Omental fat pad (tissue), 3 donors: ENCODE measurements at regions not wholly inside any gene's neighbourhood (a gene's known extent, or its start where the extent isn't known, plus 50 kb on each side); places are given as distances from the start of the nearest gene placed in this dataset.
"Not testable (repeated sequence)": the region's sequence is repeated elsewhere in the genome, so short reads cannot be mapped to it uniquely, and the experiment has no call there.

ENCODE experiments used
- ATAC-seq: fragments of 150-250 bp; one replicate; pipeline ENCODE4 v1.9.1; 2016; ENCODE audit warnings: mild to moderate bottlenecking, moderate library complexity; ENCODE audit not compliant: low FRiP score
- DNase-seq: peaks from one replicate; pipeline ENCODE4 v3.0.0-alpha.2; 2019; ENCODE audit warnings: low spot score
- CTCF ChIP-seq, 3 donors: fragments of 450-650 bp; IDR thresholded peaks; one replicate each; pipeline ENCODE4 v1.5.1; 2016 to 2017; ENCODE audit warnings: antibody characterized with exemption in 3 of 3, mild to moderate bottlenecking in 3 of 3, moderate library complexity in 2 of 3

- DNase-seq (no peak), ATAC-seq (no peak)
- TF ChIP-seq CTCF (IDR thresholded peaks at IDR 0.05): no peak
Measured at GRCh38 chr6:114888241-114888640, 545.4 kb upstream of the HS3ST5 start.

GRCh38 chr6:114886670-114887436 is 544.0 kb upstream of the HS3ST5 start:
- TF ChIP-seq CTCF (IDR thresholded peaks at IDR 0.05): no peak
- no peak for ATAC-seq
- DNase-seq: no peak

- ATAC-seq (no peak), DNase-seq (no peak)
Measured at GRCh38 chr6:114879693-114880092, 536.9 kb upstream of the HS3ST5 start.

GRCh38 chr6:114878091-114878490 is 535.3 kb upstream of the HS3ST5 start:
- no peak for TF ChIP-seq CTCF (IDR thresholded peaks at IDR 0.05)
- DNase-seq (no peak), ATAC-seq (no peak)

More at GRCh38 chr6:114879693-114880092, 536.9 kb upstream of the HS3ST5 start:
- no peak for TF ChIP-seq CTCF (IDR thresholded peaks at IDR 0.05)

GRCh38 chr6:114874410-114874809 is 531.6 kb upstream of the HS3ST5 start:
- DNase-seq (no peak), ATAC-seq (no peak)
- no peak for TF ChIP-seq CTCF (IDR thresholded peaks at IDR 0.05)

GRCh38 chr6:114865506-114865905 is 522.7 kb upstream of the HS3ST5 start:
- not testable (repeated sequence) for ATAC-seq, DNase-seq

- ATAC-seq: no peak
Measured at GRCh38 chr6:114863610-114864009, 520.8 kb upstream of the HS3ST5 start.

More at GRCh38 chr6:114863610-114864009, 520.8 kb upstream of the HS3ST5 start:
- DNase-seq: no peak
- no peak for TF ChIP-seq CTCF (IDR thresholded peaks at IDR 0.05)
